Fibroblast of pulmonary artery (primary cell): ENCODE measurements at regions not wholly inside any gene's neighbourhood (a gene's known extent, or its start where the extent isn't known, plus 50 kb on each side); places are given as distances from the start of the nearest gene placed in this dataset.

Experiments
- DNase-seq: peaks from one replicate; pipeline ENCODE4 v3.0.0-alpha.2; 2010; ENCODE audit warnings: low read depth
- H3K4me3 ChIP-seq: replicated peaks from 2 replicates; pipeline ENCODE4 v1.5.1; 2011; ENCODE audit warnings: low read depth, mild to moderate bottlenecking, control low read depth, low read length, moderate library complexity
- TF ChIP-seq, protein P1 (sequence below): IDR thresholded peaks from 2 replicates; pipeline ENCODE4 v1.5.1; 2011; ENCODE audit warnings: mild to moderate bottlenecking, control low read depth, low read length, inconsistent platforms; ENCODE audit errors: missing control alignments

DNA sequence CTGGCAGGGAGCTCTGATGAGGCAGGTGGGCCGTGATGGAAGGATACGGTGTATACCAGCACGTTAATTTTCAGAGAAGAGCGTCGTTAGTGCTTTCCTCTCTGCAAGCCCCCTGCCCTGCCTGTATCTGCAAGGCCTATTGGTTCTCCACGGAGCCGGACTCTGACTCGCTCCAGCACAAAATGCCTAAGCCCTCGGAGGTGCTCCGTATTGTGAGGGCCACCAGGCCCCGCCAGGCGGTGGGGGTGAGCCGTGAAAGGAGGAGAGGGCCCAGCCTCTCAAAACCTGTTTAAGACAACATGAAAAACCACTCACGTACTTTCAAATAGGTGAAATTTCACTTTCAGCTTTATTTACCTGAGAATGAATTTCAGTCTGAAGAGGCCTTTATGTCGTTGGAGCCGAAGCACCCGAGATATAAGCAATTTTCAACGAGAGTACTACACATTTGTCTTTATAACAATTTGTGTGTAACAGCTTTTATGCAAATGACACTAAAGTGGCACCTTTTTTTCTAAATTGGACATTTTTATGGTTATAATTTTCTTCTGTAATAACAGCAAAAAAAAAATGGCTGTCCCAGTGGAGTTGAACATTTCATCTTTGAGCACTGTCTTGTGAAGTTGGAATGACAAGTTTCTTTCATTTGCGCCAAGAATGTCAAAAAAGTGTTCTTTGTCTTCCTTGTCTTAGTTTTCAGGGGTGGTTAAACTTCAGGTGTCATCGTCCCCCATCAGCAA lies 749.5 kb downstream of the VRK1 start:
- DNase-seq: no peak
- H3K4me3 ChIP-seq: no peak overlapping the region
- TF ChIP-seq, protein P1, sequence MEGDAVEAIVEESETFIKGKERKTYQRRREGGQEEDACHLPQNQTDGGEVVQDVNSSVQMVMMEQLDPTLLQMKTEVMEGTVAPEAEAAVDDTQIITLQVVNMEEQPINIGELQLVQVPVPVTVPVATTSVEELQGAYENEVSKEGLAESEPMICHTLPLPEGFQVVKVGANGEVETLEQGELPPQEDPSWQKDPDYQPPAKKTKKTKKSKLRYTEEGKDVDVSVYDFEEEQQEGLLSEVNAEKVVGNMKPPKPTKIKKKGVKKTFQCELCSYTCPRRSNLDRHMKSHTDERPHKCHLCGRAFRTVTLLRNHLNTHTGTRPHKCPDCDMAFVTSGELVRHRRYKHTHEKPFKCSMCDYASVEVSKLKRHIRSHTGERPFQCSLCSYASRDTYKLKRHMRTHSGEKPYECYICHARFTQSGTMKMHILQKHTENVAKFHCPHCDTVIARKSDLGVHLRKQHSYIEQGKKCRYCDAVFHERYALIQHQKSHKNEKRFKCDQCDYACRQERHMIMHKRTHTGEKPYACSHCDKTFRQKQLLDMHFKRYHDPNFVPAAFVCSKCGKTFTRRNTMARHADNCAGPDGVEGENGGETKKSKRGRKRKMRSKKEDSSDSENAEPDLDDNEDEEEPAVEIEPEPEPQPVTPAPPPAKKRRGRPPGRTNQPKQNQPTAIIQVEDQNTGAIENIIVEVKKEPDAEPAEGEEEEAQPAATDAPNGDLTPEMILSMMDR: no peak

DNA sequence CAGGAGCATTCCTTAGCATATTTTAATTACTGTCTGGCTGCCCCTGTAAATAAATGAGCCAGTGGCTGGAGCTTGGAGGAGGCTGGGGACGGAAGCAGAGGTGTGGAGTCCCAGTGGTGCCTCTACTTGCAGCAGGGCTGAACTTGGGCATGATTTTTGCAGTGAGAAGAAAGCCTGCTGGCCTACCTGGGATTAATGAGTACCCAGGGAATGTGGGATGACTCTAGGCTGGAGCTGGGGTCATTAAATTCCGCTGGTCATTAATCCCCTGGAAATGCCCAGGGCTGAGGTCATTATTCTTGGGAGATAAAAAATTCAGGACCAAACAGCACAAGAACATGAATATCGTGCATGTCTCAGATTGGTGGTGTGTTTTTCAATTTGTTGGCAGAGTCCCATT lies 753.3 kb downstream of the VRK1 start:
- no peak overlapping the region for H3K4me3 ChIP-seq
- DNase-seq: no peak
- TF ChIP-seq, protein P1: no peak

DNA sequence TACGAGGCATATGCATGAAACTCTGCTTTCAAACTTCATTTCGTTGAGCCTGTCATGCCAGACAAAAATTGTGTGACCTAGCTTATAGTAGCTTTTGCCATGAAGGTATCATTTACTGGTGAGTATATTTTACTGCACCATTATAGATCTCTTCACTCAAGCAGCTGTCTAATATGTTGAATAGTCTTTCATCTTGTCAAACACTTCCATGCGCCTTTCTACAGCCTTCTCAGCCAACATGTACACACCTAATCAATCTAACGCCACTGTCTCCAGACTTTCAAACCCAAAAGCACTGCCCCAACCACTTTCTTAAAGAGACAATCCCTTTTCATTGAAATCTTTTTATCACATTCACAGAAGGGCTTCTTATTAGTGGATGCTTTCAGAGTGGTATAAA lies 757.4 kb downstream of the VRK1 start:
- H3K4me3 ChIP-seq: no peak overlapping the region
- DNase-seq: no peak
- TF ChIP-seq, protein P1: no peak

DNA sequence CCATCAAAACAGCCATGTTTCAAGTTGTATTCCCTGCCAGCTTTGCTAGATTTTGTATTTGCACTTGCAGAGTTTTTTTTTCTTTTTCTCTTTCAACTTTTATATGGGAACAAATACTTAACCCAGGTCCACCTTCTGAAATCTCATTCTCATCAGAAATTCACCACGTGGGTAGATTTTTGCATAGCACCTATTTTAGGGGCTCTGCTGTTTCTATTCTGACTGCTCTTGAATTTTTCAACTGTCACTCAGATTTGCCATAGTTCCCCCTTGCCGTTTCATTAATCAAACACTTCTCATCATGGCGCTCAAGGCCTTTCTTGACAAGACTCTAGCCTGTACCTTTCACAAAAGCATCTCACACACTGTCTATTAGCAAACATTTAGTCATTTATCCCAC lies 767.2 kb downstream of the VRK1 start:
- no peak for DNase-seq
- no peak overlapping the region for H3K4me3 ChIP-seq
- TF ChIP-seq, protein P1: no peak

DNA sequence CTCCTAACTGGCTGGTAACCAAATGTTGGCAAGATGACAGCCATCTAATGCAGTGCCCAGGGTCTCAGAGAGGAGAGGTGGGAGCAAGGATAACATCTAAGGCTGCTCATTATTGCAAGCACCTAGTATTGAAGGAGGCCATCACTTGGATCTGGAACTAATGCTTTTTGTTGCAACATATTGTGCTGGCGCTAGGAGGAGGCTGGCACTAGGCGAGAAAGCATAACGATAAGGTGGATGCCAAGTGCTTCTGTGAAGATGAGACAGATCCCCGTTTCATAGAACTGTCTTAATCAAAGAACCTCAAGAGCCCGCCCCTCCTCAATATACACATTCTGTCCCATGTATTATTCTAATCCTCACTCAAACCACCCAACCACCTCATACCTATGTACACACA lies 774.0 kb downstream of the VRK1 start:
- TF ChIP-seq, protein P1: no peak

DNA sequence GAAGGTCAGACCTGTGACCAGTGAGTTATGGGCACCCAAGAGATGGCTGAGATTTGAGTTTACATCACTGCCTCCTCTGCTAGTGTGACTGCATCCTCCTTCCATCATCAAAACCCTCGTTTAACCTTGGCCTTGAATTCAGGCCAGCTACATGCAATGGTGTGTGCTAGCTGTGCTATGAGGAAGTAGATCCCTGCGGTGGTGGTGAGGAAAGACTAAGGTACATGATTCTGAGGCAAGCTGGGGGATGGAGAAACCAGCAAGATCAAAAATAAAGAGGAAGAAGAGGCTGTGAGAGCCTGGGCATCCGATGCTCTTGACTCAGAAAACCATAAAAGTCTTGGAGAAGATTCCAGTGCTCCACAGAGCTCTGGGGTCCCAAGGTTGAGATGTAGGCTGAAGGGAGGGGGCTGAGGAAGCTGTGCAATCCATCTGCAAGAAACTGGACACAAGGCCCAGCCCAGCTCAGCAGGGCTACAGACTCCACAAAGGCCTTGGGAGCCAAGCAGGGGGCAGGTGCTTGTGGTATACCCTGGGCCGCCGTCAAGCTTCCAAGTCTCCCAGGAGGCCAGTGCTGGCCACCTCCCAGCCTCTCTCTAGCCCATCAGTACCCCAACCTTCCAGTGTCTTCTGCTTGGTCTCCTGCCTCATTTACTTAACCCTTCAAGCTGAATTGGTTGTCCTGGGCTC lies 774.8 kb downstream of the VRK1 start:
- no peak for DNase-seq
- TF ChIP-seq, protein P1: no peak
- no peak overlapping the region for H3K4me3 ChIP-seq

More for the DNA sequence above, 774.0 kb downstream of the VRK1 start:
- H3K4me3 ChIP-seq: no peak overlapping the region
- DNase-seq: no peak
